ENCODE measurements at regions not wholly inside any gene's neighbourhood (a gene's known extent, or its start where the extent isn't known, plus 50 kb on each side); places are given as distances from the start of the nearest gene placed in this dataset.
A peak's percentile ranks its signal among the peaks of the same experiment; 100 is the strongest.
"Not testable (repeated sequence)": the region's sequence is repeated elsewhere in the genome, so short reads cannot be mapped to it uniquely, and the experiment has no call there.

DNA sequence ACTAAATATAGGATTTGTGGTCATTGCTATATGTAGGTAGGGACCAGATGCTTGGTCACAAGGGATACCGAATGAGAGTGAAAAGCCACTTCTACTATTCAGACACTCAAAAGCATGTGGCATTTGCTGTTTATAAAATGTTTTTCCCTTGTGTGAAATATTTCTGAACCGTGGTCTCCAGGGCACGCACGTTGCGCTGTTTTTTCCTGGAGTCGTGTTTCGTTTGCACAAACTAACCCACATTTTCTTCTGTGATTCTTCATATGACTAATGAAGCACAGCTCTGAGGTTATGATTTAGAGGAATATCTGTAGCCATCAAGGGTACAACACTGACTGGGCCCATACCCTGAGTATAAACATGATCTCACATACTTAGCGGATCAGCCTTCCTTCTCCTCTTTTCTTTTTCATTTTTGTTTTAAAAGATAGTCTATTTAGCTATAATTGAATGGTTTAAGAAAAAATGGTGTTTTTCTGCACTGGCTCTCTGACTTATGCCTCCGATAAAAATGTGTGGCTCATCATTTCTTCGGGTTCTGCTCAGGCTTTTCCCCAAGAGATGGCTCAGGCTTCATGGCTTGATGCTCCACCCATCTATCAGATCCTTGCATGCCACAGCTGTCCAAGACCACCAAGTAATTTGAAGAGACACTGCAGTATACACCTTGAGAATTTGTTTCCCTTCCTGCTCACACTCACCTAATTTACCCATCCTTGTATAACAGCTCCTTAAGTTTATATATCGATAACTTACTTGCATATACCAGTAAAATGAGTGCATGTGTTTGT lies 59.9 kb upstream of the HBS1L start:
- Histone ChIP-seq H3K36me3 (replicated peaks in 1 of 2; ENCODE audit: control extremely low read depth in 1 of 2, control insufficient read depth in 1 of 2, extremely low read depth in 1 of 2, insufficient read depth in 2 of 2, low read length in 1 of 2) (no peaks in the 10 kb centered on the region), H3K9ac (ENCODE audit: low read length) (no peak overlapping the region), H3K4me1 (ENCODE audit: control insufficient read depth in 2 of 2, insufficient read depth in 2 of 2, low read length in 2 of 2) (no peaks in the 10 kb centered on the region), H4K20me1 (ENCODE audit: control insufficient read depth, insufficient read depth, low read length, poor library complexity, severe bottlenecking) (no peaks in the 10 kb centered on the region), H3K27me3 (replicated peaks in 1 of 4; ENCODE audit: control extremely low read depth in 1 of 4, control insufficient read depth in 3 of 4, insufficient read depth in 4 of 4, low read length in 3 of 4) (peaks cover 0 to 4% (median 0%) of the 10 kb centered on the region in 4 experiments), H2AFZ (ENCODE audit: insufficient read depth, low read depth, low read length, poor library complexity, severe bottlenecking) (peak overlapping the region; percentile 29), H3K4me2 (replicated peaks; ENCODE audit: low read depth, low read length, poor library complexity, severe bottlenecking) (peak overlapping the region; percentile 31), H3K27ac (ENCODE audit: low read length in 2 of 2) (no peak overlapping the region), H3K79me2 (ENCODE audit: control insufficient read depth, insufficient read depth, low read length) (no peaks in the 10 kb centered on the region), H3K4me3 (ENCODE audit: control extremely low read depth in 1 of 5, extremely low read depth in 1 of 5, insufficient read depth in 1 of 5, low read depth in 2 of 5, low read length in 4 of 5) (no peak overlapping the region), H3K9me3 (ENCODE audit: control extremely low read depth in 1 of 3, control insufficient read depth in 2 of 3, insufficient read depth in 1 of 3, low read length in 2 of 3) (no peaks in the 10 kb centered on the region)
- peaks cover 21% of the 10 kb centered on the region for H3K27me3 Mint-ChIP-seq
- H3K4me3 Mint-ChIP-seq: peak overlapping the region; percentile 27
- peak; percentile 56 for ATAC-seq (ENCODE audit: low read depth)
- H3K27ac Mint-ChIP-seq: no peak overlapping the region
- ChIA-PET POLR2A (no interaction called here), CTCF (interaction anchor here (1.2 kb wide), 1 partner anchor 116 kb away, joined by 3 read pairs; no protein-coding TSS in a partner anchor)
- DNase-seq: no peak
- intact Hi-C loops (cut with micrococcal nuclease): no loop called here
- H3K4me1 Mint-ChIP-seq: peaks cover 29% of the 10 kb centered on the region
- 20% methylated on average over 4 of the region's 11 CpGs for WGBS (ENCODE audit: insufficient coverage)
- no peaks in the 10 kb centered on the region for H3K9me3 Mint-ChIP-seq (ENCODE audit: insufficient read depth)
- TF ChIP-seq EZH2 (IDR thresholded peaks at IDR 0.05; ENCODE audit: borderline replicate concordance, insufficient read depth, low read depth, low read length, poor library complexity, severe bottlenecking): no peak
- TF ChIP-seq, protein P1, sequence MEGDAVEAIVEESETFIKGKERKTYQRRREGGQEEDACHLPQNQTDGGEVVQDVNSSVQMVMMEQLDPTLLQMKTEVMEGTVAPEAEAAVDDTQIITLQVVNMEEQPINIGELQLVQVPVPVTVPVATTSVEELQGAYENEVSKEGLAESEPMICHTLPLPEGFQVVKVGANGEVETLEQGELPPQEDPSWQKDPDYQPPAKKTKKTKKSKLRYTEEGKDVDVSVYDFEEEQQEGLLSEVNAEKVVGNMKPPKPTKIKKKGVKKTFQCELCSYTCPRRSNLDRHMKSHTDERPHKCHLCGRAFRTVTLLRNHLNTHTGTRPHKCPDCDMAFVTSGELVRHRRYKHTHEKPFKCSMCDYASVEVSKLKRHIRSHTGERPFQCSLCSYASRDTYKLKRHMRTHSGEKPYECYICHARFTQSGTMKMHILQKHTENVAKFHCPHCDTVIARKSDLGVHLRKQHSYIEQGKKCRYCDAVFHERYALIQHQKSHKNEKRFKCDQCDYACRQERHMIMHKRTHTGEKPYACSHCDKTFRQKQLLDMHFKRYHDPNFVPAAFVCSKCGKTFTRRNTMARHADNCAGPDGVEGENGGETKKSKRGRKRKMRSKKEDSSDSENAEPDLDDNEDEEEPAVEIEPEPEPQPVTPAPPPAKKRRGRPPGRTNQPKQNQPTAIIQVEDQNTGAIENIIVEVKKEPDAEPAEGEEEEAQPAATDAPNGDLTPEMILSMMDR (IDR thresholded peaks at IDR 0.05): no peak

DNA sequence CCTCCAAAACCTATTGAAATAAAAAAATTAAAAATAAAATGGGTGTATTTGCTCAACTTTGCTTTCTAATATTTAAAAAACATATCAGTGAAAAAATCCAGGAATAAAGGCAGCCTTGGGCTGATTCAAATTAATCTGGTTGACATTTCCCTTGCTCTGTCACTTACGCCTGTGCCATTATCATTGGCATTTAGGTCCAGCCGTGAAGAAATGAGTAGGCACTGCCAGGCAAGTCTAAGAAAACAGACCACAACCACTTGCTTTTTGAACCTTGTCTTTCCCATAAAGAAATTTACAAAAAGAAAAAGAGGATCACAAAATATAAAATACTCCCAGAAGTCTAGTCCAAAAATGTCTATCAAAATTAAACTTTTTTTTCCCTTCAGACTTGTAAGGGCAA lies 59.2 kb upstream of the HBS1L start:
- Histone ChIP-seq H3K79me2 (ENCODE audit: control insufficient read depth, insufficient read depth, low read length) (no peaks in the 10 kb centered on the region), H3K4me1 (ENCODE audit: control insufficient read depth in 2 of 2, insufficient read depth in 2 of 2, low read length in 2 of 2) (no peaks in the 10 kb centered on the region), H3K27me3 (replicated peaks in 1 of 4; ENCODE audit: control extremely low read depth in 1 of 4, control insufficient read depth in 3 of 4, insufficient read depth in 4 of 4, low read length in 3 of 4) (peaks cover 0 to 4% (median 0%) of the 10 kb centered on the region in 4 experiments), H3K4me3 (ENCODE audit: control extremely low read depth in 1 of 5, extremely low read depth in 1 of 5, insufficient read depth in 1 of 5, low read depth in 2 of 5, low read length in 4 of 5) (no peak overlapping the region), H2AFZ (ENCODE audit: insufficient read depth, low read depth, low read length, poor library complexity, severe bottlenecking) (no peak overlapping the region), H3K36me3 (replicated peaks in 1 of 2; ENCODE audit: control extremely low read depth in 1 of 2, control insufficient read depth in 1 of 2, extremely low read depth in 1 of 2, insufficient read depth in 2 of 2, low read length in 1 of 2) (no peaks in the 10 kb centered on the region), H3K4me2 (replicated peaks; ENCODE audit: low read depth, low read length, poor library complexity, severe bottlenecking) (no peak overlapping the region), H3K27ac (ENCODE audit: low read length in 2 of 2) (no peak overlapping the region), H3K9me3 (ENCODE audit: control extremely low read depth in 1 of 3, control insufficient read depth in 2 of 3, insufficient read depth in 1 of 3, low read length in 2 of 3) (no peaks in the 10 kb centered on the region), H3K9ac (ENCODE audit: low read length) (no peak overlapping the region), H4K20me1 (ENCODE audit: control insufficient read depth, insufficient read depth, low read length, poor library complexity, severe bottlenecking) (no peaks in the 10 kb centered on the region)
- 43% methylated on average over 1 of the region's 2 CpGs for WGBS (ENCODE audit: insufficient coverage)
- CTCF ChIA-PET: no interaction called here
- Mint-ChIP-seq H3K9me3 (ENCODE audit: insufficient read depth) (no peaks in the 10 kb centered on the region), H3K27me3 (peaks cover 21% of the 10 kb centered on the region), H3K4me1 (peaks cover 29% of the 10 kb centered on the region), H3K27ac (no peak overlapping the region), H3K4me3 (no peak overlapping the region)
- intact Hi-C loops (cut with micrococcal nuclease): no loop called here
- POLR2A ChIA-PET: no interaction called here
- DNase-seq (no peak), ATAC-seq (ENCODE audit: low read depth) (no peak)
- TF ChIP-seq, protein P1 (IDR thresholded peaks at IDR 0.05): no peak
- TF ChIP-seq EZH2 (IDR thresholded peaks at IDR 0.05; ENCODE audit: borderline replicate concordance, insufficient read depth, low read depth, low read length, poor library complexity, severe bottlenecking): no peak

DNA sequence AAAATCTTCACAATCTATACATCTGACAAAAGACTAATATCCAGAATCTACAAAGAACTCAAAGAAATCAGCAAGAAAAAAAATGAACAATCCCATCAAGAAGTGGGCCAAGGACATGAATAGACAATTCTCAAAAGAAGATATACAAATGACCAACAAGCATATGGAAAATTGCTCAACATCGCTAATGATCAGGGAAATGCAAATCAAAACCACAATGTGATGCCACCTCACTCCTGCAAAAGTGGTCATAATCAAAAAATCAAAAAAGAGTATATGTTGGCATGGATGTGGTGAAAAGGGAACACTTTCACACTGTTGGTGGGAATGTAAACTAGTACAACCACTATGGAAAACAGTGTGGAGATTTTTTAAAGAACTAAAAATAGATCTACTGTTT lies 58.3 kb upstream of the HBS1L start:
- POLR2A ChIA-PET; H3K9ac ChIP-seq (ENCODE audit: low read length); H3K4me3 ChIP-seq (ENCODE audit: control extremely low read depth in 1 of 5, extremely low read depth in 1 of 5, insufficient read depth in 1 of 5, low read depth in 2 of 5, low read length in 4 of 5); H3K27ac Mint-ChIP-seq; H3K9me3 Mint-ChIP-seq (ENCODE audit: insufficient read depth); ATAC-seq (ENCODE audit: low read depth); H3K36me3 ChIP-seq (replicated peaks in 1 of 2; ENCODE audit: control extremely low read depth in 1 of 2, control insufficient read depth in 1 of 2, extremely low read depth in 1 of 2, insufficient read depth in 2 of 2, low read length in 1 of 2); H3K79me2 ChIP-seq (ENCODE audit: control insufficient read depth, insufficient read depth, low read length); intact Hi-C loops (cut with micrococcal nuclease); H3K4me1 ChIP-seq (ENCODE audit: control insufficient read depth in 2 of 2, insufficient read depth in 2 of 2, low read length in 2 of 2); H4K20me1 ChIP-seq (ENCODE audit: control insufficient read depth, insufficient read depth, low read length, poor library complexity, severe bottlenecking); H3K27ac ChIP-seq (ENCODE audit: low read length in 2 of 2); H3K4me2 ChIP-seq (replicated peaks; ENCODE audit: low read depth, low read length, poor library complexity, severe bottlenecking); DNase-seq; H2AFZ ChIP-seq (ENCODE audit: insufficient read depth, low read depth, low read length, poor library complexity, severe bottlenecking); H3K27me3 ChIP-seq (replicated peaks in 1 of 4; ENCODE audit: control extremely low read depth in 1 of 4, control insufficient read depth in 3 of 4, insufficient read depth in 4 of 4, low read length in 3 of 4); H3K9me3 ChIP-seq (ENCODE audit: control extremely low read depth in 1 of 3, control insufficient read depth in 2 of 3, insufficient read depth in 1 of 3, low read length in 2 of 3); CTCF ChIA-PET; H3K4me3 Mint-ChIP-seq: not testable (repeated sequence)
- no CpG with 5 or more reads among the region's 1 CpG for whole genome bisulfite sequencing (ENCODE audit: insufficient coverage)
- peaks cover 29% of the 10 kb centered on the region for H3K4me1 Mint-ChIP-seq
- peaks cover 16% of the 10 kb centered on the region for H3K27me3 Mint-ChIP-seq

Data from B cell (primary cell).